GM12878 (cell line): ENCODE measurements at regions not wholly inside any gene's neighbourhood (a gene's known extent, or its start where the extent isn't known, plus 50 kb on each side); places are given as distances from the start of the nearest gene placed in this dataset.

ENCODE experiments used
- ATAC-seq: fragments of 200-7000 bp; cut with Tn5 transposase; 3 replicates; pipeline ENCODE4 v1.9.1; 2020; ENCODE audit warnings: mild to moderate bottlenecking, moderate library complexity
- BruUV-seq: library from RNA; stranded (reverse); fragments of 400-500 nt; replicated peaks from 2 replicates; lab custom pipeline; 2021; lab: Mats Ljungman, UMichigan
- CTCF ChIA-PET: fragments of 300-600 bp; sonication (Branson Sonifier 250); formaldehyde crosslinking; extraction: SDS; loops from one replicate; lab custom pipeline; 2021; ENCODE audit warnings: inconsistent platforms; lab: Yijun Ruan, JAX
- POLR2A ChIA-PET: fragments of 350-600 bp; formaldehyde crosslinking; extraction: SDS; loops from one replicate; lab custom pipeline; 2021; ENCODE audit warnings: inconsistent platforms; lab: Charles Lee
- RAD21 ChIA-PET: fragments of 300-600 bp; sonication (Branson Sonifier 250); formaldehyde crosslinking; loops from one replicate; lab custom pipeline; 2023; ENCODE audit warnings: antibody characterized with exemption; ENCODE audit not compliant: unreplicated experiment; lab: Charles Lee
- SMC1A ChIA-PET: fragments of 300-600 bp; sonication (Branson Sonifier 250); formaldehyde crosslinking; loops from one replicate; lab custom pipeline; 2023; ENCODE audit not compliant: unreplicated experiment, uncharacterized antibody; lab: Charles Lee
- DNase-seq: peaks from one replicate; pipeline ENCODE4 v3.0.0-alpha.2; 2011; ENCODE audit warnings: low read depth, low spot score
- FAIRE-seq: peaks from 3 replicates; lab custom pipeline; 2011; peaks lifted over from hg19 to GRCh38; lab: Jason Lieb, UNC
- H2AFZ ChIP-seq: 2 replicates; pipeline ENCODE4 v1.6.0; 2011; ENCODE audit warnings: low read depth, low read length, control low read depth; ENCODE audit not compliant: control insufficient read depth
- H3K27ac ChIP-seq: 2 replicates; pipeline ENCODE4 v1.5.1; 2011; ENCODE audit warnings: control low read depth; ENCODE audit not compliant: control insufficient read depth, insufficient read depth
- H3K27me3 ChIP-seq, 2 experiments: replicated peaks in 1 of 2; 2 replicates each; pipeline versions ENCODE4 v1.6.0 to v1.6.1; 2011; ENCODE audit warnings: low read length in 1 of 2; ENCODE audit not compliant: control insufficient read depth in 2 of 2, insufficient read depth in 2 of 2
- H3K36me3 ChIP-seq, 2 experiments: 2 replicates each; pipeline ENCODE4 v1.5.1; 2011; ENCODE audit warnings: low read length in 1 of 2; ENCODE audit not compliant: control insufficient read depth in 2 of 2, insufficient read depth in 2 of 2
- H3K4me1 ChIP-seq: 2 replicates; pipeline ENCODE4 v1.6.1; 2011; ENCODE audit warnings: mild to moderate bottlenecking, low read length, moderate library complexity, mixed read lengths; ENCODE audit not compliant: control insufficient read depth, insufficient read depth
- H3K4me2 ChIP-seq: 2 replicates; pipeline ENCODE4 v1.6.0; 2011; ENCODE audit warnings: control low read depth; ENCODE audit not compliant: control insufficient read depth, insufficient read depth
- H3K4me3 ChIP-seq: fragments of 200-600 bp; sonication (generic); 2 replicates; pipeline ENCODE4 v1.5.1; 2016
- H3K79me2 ChIP-seq: 2 replicates; pipeline ENCODE4 v1.6.0; 2011; ENCODE audit warnings: low read length; ENCODE audit not compliant: control insufficient read depth, insufficient read depth
- H3K9ac ChIP-seq: 2 replicates; pipeline ENCODE4 v1.8.0; 2011; ENCODE audit warnings: low read length, control low read depth, mixed read lengths; ENCODE audit not compliant: control insufficient read depth, insufficient read depth
- H3K9me3 ChIP-seq: replicated peaks from 3 replicates; pipeline ENCODE4 v1.5.1; 2011; ENCODE audit warnings: mild to moderate bottlenecking, low read length; ENCODE audit not compliant: control insufficient read depth, insufficient read depth
- H4K20me1 ChIP-seq: 2 replicates; pipeline ENCODE4 v1.6.0; 2011; ENCODE audit not compliant: control insufficient read depth, insufficient read depth
- CREB1 ChIP-seq: IDR thresholded peaks from 2 replicates; pipeline ENCODE4 v1.6.1; 2012; ENCODE audit warnings: low read depth, mild to moderate bottlenecking, inconsistent platforms
- EED ChIP-seq: sonication (generic); IDR thresholded peaks from 2 replicates; pipeline ENCODE4 v1.6.1; 2016; ENCODE audit warnings: antibody characterized with exemption, low read depth
- JUND ChIP-seq: IDR thresholded peaks from 2 replicates; pipeline ENCODE4 v1.6.1; 2012; ENCODE audit warnings: low read depth, mild to moderate bottlenecking, low read length, improper control_type of control experiment, moderate library complexity
- MEF2A ChIP-seq: IDR thresholded peaks from 2 replicates; pipeline ENCODE4 v1.6.1; 2011; ENCODE audit warnings: low read depth, mild to moderate bottlenecking, low read length, moderate library complexity; ENCODE audit not compliant: insufficient read depth
- NFIC ChIP-seq: IDR thresholded peaks from 2 replicates; pipeline ENCODE4 v1.6.1; 2012; ENCODE audit warnings: low read depth, mild to moderate bottlenecking, inconsistent platforms, low read length, moderate library complexity
- SP1 ChIP-seq: IDR thresholded peaks from one replicate; pipeline ENCODE4 v1.6.1; 2011; ENCODE audit warnings: low read depth, low read length
- SRF ChIP-seq, 2 experiments: IDR thresholded peaks; 2 replicates each; pipeline ENCODE4 v1.6.1; 2011; ENCODE audit warnings: low read depth in 2 of 2, low read length in 2 of 2, mild to moderate bottlenecking in 1 of 2, moderate library complexity in 1 of 2
- STAT1 ChIP-seq: fragments of 450-650 bp; conservative IDR thresholded peaks from 2 replicates; pipeline ENCODE4 v1.6.1; 2014; ENCODE audit warnings: antibody characterized with exemption, mild to moderate bottlenecking
- WGBS: methylation state at CpG from one replicate; pipeline ENCODE4 v1.1.6; 2016; ENCODE audit warnings: low lambda C conversion rate; ENCODE audit not compliant: insufficient replicate concordance, insufficient coverage; ENCODE audit errors: missing lambda C conversion rate; 5-methylcytosine and 5-hydroxymethylcytosine counted together
- in situ Hi-C: fragments of 300-500 bp; cut with MboI; formaldehyde crosslinking; loops from 9 replicates; pipeline ENCODE4 v1.14.3; 2018; ENCODE audit warnings: mixed read lengths
- intact Hi-C: fragments of 100-400 bp; cut with micrococcal nuclease; formaldehyde crosslinking; loops from one replicate; pipeline ENCODE4 v1.14.2; 2022; ENCODE audit not compliant: unreplicated experiment
- TF ChIP-seq, protein P1 (sequence below): fragments of 150-350 bp; IDR thresholded peaks from 2 replicates; pipeline ENCODE4 v1.6.1; 2014; ENCODE audit warnings: mild to moderate bottlenecking, low read depth, low read length
- TF ChIP-seq, protein P2 (sequence below): IDR thresholded peaks from 2 replicates; pipeline ENCODE4 v1.6.1; 2012; ENCODE audit warnings: low read depth, low read length, improper control_type of control experiment
- TF ChIP-seq, protein P3 (sequence below): fragments of 450-650 bp; IDR thresholded peaks from 2 replicates; pipeline ENCODE4 v1.6.1; 2017; ENCODE audit warnings: mild to moderate bottlenecking, moderate library complexity

DNA sequence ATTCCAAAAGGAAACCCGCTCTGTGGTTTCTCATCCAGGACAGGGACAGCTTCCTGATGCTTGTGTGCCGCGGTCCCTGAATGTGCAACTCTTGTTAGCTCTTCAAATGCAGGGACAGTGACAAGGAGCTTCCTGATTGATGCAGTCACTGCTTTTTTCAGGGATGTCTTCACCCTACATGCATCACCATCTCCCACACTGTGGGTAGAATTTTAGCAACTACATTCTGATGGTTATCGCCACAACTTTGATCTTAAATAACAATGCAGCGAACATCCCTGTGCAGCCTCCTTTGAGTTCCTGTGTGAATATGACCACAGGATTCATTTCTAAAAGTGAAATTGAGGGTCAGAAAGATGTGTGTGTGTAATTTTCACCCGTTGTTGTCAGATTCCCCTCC is 115.0 kb downstream of the GGTLC2 start:
- no peak for DNase-seq
- no peaks in the 10 kb centered on the region for H3K9me3 ChIP-seq
- no peak overlapping the region for H3K4me3 ChIP-seq
- no peak overlapping the region for H3K27ac ChIP-seq
- H3K79me2 ChIP-seq = no peaks in the 10 kb centered on the region
- no peaks in the 10 kb centered on the region for H3K4me1 ChIP-seq
- TF ChIP-seq, protein P1, sequence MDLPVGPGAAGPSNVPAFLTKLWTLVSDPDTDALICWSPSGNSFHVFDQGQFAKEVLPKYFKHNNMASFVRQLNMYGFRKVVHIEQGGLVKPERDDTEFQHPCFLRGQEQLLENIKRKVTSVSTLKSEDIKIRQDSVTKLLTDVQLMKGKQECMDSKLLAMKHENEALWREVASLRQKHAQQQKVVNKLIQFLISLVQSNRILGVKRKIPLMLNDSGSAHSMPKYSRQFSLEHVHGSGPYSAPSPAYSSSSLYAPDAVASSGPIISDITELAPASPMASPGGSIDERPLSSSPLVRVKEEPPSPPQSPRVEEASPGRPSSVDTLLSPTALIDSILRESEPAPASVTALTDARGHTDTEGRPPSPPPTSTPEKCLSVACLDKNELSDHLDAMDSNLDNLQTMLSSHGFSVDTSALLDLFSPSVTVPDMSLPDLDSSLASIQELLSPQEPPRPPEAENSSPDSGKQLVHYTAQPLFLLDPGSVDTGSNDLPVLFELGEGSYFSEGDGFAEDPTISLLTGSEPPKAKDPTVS = no peak
- TF ChIP-seq, protein P2, sequence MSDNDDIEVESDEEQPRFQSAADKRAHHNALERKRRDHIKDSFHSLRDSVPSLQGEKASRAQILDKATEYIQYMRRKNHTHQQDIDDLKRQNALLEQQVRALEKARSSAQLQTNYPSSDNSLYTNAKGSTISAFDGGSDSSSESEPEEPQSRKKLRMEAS = no peak
- TF ChIP-seq NFIC (no peak), SRF (IDR thresholded peaks at IDR 0.05; ENCODE audit: low read depth in 2 of 2, low read length in 2 of 2) (no peak), MEF2A (no peak), STAT1 (no peak), EED (no peak), JUND (no peak), CREB1 (no peak), SP1 (no peak)
- TF ChIP-seq, protein P3, sequence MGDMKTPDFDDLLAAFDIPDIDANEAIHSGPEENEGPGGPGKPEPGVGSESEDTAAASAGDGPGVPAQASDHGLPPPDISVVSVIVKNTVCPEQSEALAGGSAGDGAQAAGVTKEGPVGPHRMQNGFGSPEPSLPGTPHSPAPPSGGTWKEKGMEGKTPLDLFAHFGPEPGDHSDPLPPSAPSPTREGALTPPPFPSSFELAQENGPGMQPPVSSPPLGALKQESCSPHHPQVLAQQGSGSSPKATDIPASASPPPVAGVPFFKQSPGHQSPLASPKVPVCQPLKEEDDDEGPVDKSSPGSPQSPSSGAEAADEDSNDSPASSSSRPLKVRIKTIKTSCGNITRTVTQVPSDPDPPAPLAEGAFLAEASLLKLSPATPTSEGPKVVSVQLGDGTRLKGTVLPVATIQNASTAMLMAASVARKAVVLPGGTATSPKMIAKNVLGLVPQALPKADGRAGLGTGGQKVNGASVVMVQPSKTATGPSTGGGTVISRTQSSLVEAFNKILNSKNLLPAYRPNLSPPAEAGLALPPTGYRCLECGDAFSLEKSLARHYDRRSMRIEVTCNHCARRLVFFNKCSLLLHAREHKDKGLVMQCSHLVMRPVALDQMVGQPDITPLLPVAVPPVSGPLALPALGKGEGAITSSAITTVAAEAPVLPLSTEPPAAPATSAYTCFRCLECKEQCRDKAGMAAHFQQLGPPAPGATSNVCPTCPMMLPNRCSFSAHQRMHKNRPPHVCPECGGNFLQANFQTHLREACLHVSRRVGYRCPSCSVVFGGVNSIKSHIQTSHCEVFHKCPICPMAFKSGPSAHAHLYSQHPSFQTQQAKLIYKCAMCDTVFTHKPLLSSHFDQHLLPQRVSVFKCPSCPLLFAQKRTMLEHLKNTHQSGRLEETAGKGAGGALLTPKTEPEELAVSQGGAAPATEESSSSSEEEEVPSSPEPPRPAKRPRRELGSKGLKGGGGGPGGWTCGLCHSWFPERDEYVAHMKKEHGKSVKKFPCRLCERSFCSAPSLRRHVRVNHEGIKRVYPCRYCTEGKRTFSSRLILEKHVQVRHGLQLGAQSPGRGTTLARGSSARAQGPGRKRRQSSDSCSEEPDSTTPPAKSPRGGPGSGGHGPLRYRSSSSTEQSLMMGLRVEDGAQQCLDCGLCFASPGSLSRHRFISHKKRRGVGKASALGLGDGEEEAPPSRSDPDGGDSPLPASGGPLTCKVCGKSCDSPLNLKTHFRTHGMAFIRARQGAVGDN = no peak
- WGBS = 64% methylated on average over 6 of the region's 6 CpGs
- no peaks in the 10 kb centered on the region for H3K27me3 ChIP-seq
- H2AFZ ChIP-seq = no peak overlapping the region
- no peak overlapping the region for H3K4me2 ChIP-seq
- H3K9ac ChIP-seq = no peak overlapping the region
- no TSS peak for BruUV-seq
- ATAC-seq = no peak
- CTCF ChIA-PET = no interaction called here
- no peaks in the 10 kb centered on the region for H4K20me1 ChIP-seq
- SMC1A ChIA-PET = no interaction called here
- intact Hi-C loops = no loop called here
- in situ Hi-C loops = no loop called here
- RAD21 ChIA-PET = no interaction called here
- POLR2A ChIA-PET = no interaction called here
- H3K36me3 ChIP-seq = no peaks in the 10 kb centered on the region
- no peak for FAIRE-seq
